ENCODE measurements at regions not wholly inside any gene's neighbourhood (a gene's known extent, or its start where the extent isn't known, plus 50 kb on each side); places are given as distances from the start of the nearest gene placed in this dataset.

DNA sequence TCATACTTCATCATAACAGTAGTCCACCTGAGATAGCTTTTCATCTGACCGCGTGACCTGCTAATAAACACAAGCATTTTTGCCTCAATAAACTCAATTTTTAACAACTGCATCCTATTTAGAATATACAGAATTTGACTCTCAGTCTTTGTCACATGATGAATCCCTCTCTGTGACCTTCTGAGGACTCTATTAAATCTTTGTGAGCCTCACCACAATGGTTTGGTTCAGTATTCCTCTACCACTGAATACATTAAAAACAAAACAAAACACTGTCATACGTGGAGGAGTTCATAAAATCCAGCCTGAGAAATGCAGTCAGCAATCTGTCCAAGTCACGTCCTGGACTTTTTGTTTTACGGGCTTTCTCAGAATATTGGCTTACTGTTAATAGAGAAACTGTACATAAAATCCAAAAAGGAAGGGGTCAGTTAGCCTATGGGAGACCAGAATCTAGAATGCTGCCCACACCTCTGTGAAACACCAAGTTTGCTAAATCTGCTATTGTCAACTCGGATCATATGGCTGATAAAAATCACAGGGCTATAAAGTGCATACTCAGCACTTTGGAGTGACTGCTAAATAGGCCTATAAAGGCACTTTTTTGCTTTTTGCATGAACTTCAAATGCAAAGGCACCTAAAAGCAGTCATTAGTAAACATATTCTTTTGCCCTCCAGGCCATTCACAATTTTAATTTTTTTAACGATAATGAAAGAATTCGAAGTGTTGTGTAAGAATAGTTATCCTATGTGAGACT, 190.3 kb upstream of the HDDC2 start:
- no peak for DNase-seq (ENCODE audit: low read depth, low spot score)

DNA sequence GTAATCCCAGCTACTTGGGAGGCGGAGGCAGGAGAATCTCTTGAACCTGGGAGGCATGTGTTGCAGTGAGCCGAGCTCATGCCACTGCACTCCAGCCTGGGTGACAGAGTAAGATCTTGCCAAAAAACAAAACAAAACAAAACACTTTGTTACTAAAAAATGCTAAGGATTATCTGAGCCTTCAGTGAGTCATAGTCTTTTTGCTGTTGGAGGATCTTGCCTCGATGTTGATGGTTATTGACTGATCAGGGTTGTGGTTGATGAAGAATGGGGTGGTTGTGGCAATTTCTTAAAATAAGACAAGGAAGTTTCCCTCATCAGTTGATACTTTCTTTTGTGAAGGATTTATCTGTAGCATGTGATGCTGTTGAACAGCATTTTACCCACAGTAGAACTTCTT, 196.8 kb upstream of the HDDC2 start:
- no peak for DNase-seq (ENCODE audit: low read depth, low spot score)

GRCh38 chr6:125499535-125499934, 197.8 kb upstream of the HDDC2 start:
- no peak for DNase-seq (ENCODE audit: low read depth, low spot score)

DNA sequence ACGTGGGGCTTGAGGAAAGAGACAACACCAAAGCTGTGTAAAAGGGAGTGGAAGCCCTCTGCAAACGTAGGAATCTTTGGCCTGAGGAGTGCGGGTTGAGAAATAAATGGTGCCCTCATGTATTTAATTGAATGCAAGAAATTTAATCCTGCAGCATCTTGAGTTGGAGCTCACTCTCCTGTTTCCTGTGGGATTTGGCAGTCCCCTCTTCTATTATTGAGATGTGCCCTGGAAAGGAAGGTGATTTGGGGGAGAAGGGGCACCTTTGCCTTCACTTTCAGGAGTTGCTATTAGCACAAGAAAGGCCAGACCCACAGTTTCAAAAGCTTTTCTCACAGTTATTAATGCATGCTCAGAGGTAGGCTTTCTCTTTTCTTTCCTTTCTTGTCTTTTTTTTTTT, 201.4 kb upstream of the HDDC2 start:
- no peak for DNase-seq (ENCODE audit: low read depth, low spot score)

- peak; percentile 65 for DNase-seq (ENCODE audit: low read depth, low spot score)
These were observed 206.4 kb upstream of the HDDC2 start for GRCh38 chr6:125507987-125508655.

DNA sequence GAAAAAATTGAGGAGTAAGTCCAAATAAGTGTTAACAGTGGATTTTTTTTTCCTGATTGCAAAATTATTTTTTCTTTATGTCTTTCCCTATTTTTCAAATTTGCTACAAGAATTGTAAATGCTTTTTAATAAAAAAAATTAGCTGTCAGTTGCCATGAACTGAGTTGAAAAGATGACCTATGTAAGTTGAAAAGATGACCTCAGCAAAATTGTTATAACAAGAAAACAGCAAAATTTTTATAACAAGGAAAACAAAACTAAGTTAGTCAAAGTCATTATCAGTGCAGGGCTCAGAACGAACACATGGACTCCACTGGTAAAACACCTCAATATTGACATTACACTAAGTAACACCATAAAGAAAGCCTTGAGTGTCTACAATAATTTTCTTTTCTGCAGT, 207.0 kb upstream of the HDDC2 start:
- DNase-seq (ENCODE audit: low read depth, low spot score): no peak

- DNase-seq (ENCODE audit: low read depth, low spot score): no peak
These were observed 207.7 kb upstream of the HDDC2 start for GRCh38 chr6:125509477-125509876.

DNA sequence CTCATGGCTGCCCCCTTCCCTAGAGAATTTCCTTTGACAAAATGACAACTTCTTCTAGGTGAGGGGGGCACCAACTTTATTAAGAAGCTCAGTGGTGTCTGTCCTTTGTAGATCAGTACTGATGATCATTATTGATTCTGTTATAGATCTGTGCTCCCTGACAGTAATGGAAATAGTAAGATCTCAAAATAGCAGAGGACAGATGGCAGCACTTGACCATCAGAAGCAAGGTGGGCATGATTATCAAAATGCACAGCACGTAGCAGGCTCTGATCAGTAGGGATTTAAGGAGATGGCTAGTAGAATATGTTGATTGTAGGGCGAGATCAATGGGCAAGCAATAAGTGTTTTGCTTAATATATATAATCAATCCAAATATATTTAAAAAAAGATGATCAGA, 208.6 kb upstream of the HDDC2 start:
- DNase-seq (ENCODE audit: low read depth, low spot score): no peak

- DNase-seq (ENCODE audit: low read depth, low spot score): peak; percentile 61
These were observed 210.1 kb upstream of the HDDC2 start for GRCh38 chr6:125511809-125512396.

- DNase-seq (ENCODE audit: low read depth, low spot score): no peak
These were observed 210.9 kb upstream of the HDDC2 start for GRCh38 chr6:125512621-125513020.

- no peak for DNase-seq (ENCODE audit: low read depth, low spot score)
These were observed 212.2 kb upstream of the HDDC2 start for GRCh38 chr6:125513978-125514377.

GRCh38 chr6:125516644-125517043, 214.9 kb upstream of the HDDC2 start:
- no peak for DNase-seq (ENCODE audit: low read depth, low spot score)

DNA sequence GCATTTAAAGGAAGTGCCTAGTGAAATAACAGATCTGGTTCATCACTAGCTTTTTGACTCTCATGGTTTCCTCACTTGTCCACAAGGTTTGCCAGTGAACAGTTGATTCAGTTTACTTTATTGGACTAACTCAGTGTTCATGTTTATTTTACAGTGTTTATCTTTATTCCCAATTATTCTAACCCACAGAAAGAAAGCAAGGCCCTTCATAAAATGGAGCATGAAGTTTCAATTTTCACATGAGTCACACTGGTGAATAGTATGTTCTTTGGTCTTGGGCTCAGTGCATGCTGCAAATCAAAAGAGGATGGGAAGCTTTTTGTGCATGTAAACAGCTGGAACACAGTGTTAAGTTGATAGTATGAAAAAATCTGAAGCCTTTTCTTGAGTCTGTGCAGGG, 217.6 kb upstream of the HDDC2 start:
- DNase-seq (ENCODE audit: low read depth, low spot score): peak; percentile 67

DNA sequence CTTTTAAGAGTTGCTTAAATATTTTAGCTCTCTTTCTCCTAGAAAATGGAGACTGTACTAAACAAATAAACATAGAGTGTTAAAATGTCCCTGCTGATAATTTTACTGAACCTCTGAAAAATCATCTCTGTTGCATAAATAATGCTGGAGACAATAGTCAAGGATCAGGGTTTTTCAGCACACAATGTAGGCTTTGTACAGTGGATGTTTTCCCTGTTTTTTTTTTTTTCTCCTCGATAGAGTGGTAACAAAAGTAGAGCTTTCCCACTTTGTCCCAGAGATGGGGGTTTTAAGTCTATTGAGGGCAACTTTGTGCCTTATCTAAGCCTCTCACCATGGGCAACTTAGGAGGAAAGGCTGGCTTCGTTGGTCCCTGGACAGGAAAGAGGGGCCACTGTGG, 222.6 kb upstream of the HDDC2 start:
- DNase-seq (ENCODE audit: low read depth, low spot score): no peak

DNA sequence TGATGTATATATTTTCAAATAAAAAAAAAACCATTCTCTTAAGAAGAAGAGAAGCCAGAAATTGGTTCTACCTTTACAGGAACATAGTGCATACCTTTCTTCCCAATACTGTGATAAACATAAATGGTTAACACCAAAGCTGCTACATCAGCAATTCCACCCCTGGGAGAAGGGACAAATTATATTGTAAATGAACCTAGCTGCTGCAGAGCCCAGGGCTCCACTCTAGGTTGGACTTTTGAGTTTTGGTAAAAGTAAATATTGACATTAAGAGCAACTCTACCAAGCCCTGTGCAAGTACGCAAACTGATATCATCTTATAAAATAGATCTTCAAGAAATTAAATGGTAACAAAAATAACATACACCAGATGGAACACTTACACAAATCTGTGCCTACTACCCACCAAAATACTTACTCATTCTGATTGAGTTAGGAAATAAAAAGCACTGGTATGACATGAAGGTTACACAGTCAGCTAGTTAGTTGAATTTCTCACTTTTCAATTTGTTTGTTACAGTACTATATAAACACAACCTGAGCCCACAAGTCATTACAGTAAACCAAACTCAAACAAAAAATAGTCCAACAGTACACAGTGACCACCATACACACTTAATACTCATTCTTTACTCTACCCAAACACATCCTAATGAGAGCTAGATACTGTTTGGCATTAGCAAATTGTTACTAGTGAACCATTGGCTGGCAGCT, 223.3 kb upstream of the HEY2 start:
- no peak for DNase-seq (ENCODE audit: low read depth, low spot score)

DNA sequence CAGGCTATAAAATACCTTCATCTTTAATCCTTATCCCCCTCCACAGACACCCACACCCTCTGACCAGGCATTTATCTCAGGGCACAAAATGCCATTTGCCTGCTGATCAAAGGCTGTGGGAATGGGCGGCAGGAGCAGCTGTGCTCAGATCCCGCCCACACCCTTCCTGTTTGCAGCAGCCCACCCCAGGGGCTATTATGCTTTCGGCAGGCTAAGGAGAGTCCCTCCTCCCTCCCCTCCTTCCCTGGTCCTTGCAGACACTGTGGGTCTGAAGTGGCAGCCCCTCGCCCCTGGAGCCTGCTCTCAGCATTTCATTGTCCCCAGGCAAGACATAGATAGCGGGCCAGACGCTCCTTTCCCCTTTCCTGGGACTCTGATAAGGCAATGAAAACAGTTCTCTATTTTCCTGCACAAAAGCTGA, 220.8 kb upstream of the HEY2 start:
- DNase-seq (ENCODE audit: low read depth, low spot score): no peak

DNA sequence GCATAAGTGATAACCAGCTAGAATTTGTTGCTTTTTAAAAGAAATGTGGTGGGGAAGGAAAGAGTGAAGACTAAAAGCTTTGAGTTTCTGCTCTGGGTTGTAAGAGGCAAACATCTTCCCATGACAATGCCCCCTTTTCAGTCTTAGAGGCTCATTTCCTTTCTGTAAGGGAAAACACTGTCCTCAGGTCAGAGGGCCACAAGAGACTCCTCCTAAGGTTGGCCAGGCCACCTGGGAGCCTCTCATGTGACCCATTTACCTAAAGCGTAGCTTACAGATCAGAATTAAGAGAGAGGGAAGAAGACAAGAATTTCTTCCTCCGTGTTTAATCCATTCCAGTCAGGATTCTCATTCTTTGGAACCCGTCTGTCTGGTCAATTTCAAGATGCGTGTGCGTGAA, 220.4 kb upstream of the HEY2 start:
- no peak for DNase-seq (ENCODE audit: low read depth, low spot score)

DNA sequence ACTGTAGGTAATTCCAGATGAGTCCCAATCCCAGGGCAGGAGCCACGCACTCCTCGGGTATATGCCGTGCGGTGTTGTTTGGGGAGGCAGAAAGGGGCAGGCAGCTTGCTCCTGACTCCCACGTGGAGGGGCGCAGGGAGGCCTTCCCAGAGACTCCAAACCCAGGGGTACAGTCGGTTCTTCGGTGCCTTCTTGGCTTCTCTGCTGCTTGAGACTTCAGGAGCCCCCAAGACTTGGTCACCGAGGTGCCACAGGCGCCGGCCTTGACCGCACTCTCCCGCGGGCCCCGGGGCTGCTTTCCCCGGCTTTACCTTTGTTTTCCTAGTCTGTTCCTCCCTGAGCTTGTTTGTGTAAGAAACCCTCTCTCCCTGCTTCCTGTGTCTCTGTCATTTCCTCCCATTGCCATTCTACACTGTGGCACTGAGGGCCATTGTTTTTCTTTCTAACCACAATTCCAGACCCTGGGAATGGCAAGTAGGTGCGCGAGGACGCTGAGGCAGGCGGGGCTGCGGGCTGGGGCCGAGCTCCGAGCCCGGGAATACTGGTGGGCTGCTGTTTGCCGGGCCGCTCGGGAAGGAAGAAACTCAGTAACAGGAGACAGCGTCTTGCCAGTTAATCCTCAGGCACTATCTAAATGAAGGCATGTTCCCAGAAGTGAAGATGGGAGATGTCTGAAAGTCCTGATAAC, 215.6 kb upstream of the HEY2 start:
- no peak for DNase-seq (ENCODE audit: low read depth, low spot score)

GRCh38 chr6:125534430-125535263, 214.8 kb upstream of the HEY2 start:
- DNase-seq (ENCODE audit: low read depth, low spot score): no peak

DNA sequence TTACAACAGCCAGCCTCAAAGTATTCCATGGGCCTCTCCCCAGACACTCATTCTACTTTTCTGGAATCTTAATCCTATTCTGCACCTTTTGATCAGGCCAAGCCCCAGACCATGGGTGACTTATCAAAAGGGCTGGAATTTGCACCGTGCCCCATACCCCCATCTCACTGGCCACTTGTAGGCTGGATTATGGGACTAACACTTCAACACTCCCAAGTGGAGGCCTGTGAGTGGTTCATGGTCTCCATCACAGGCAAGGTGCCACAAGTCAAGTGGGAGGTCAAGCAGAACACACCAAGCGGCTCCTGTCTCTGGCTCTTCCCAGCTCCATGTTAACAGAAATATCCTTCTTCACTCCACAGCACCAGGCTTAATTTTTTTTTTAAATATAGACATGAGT, 212.3 kb upstream of the HEY2 start:
- no peak for DNase-seq (ENCODE audit: low read depth, low spot score)

- DNase-seq (ENCODE audit: low read depth, low spot score): no peak
These were observed 209.5 kb upstream of the HEY2 start for GRCh38 chr6:125539892-125540291.
